ENCODE measurements at regions not wholly inside any gene's neighbourhood (a gene's known extent, or its start where the extent isn't known, plus 50 kb on each side); places are given as distances from the start of the nearest gene placed in this dataset.

GRCh38 chr2:147603447-147603846 is 241.4 kb upstream of the ACVR2A start:
- no peaks in the 10 kb centered on the region for H3K27me3 ChIP-seq (ENCODE audit: insufficient read depth)
- H3K36me3 ChIP-seq (ENCODE audit: insufficient read depth), result no peaks in the 10 kb centered on the region
- peaks cover 13% of the 10 kb centered on the region for H3K4me1 ChIP-seq (ENCODE audit: insufficient read depth)
- TF ChIP-seq POLR2AphosphoS5 (IDR thresholded peaks at IDR 0.05; ENCODE audit: low read depth), result no peak
- no peak for TF ChIP-seq NANOG (IDR thresholded peaks at IDR 0.05; ENCODE audit: borderline replicate concordance)
- TF ChIP-seq REST (IDR thresholded peaks at IDR 0.05; ENCODE audit: unreplicated experiment), result no peak
- TF ChIP-seq JUNB (IDR thresholded peaks at IDR 0.05; ENCODE audit: unreplicated experiment), result no peak
- no peak for TF ChIP-seq ETS1 (IDR thresholded peaks at IDR 0.05)
- no peak for TF ChIP-seq ZNF462 (CRISPR knock-in tag; IDR thresholded peaks at IDR 0.05)
- TF ChIP-seq ZNF114 (CRISPR knock-in tag; IDR thresholded peaks at IDR 0.05), result no peak
- no peak for TF ChIP-seq ZNF331 (CRISPR knock-in tag; IDR thresholded peaks at IDR 0.05; ENCODE audit: low read depth)
- no peak for TF ChIP-seq EZH2phosphoT487 (IDR thresholded peaks at IDR 0.05; ENCODE audit: unreplicated experiment)
- TF ChIP-seq CTCF (conservative IDR thresholded peaks at IDR 0.05; ENCODE audit: low read depth in 2 of 2), result no peak
- no peak for TF ChIP-seq CREB1 (CRISPR knock-in tag; IDR thresholded peaks at IDR 0.05; ENCODE audit: low read depth)
- TF ChIP-seq EZH2 (IDR thresholded peaks at IDR 0.05; ENCODE audit: low read depth, unreplicated experiment), result no peak
- peaks cover 5% of the 10 kb centered on the region for H3K27me3 Mint-ChIP-seq (ENCODE audit: insufficient read depth, low read depth, poor library complexity)
- no peaks in the 10 kb centered on the region for H4K20me1 ChIP-seq (replicated peaks; ENCODE audit: insufficient read depth)
- no peak overlapping the region for H3K4me2 ChIP-seq
- no peak overlapping the region for H3K27ac ChIP-seq (ENCODE audit: low read depth)
- H3K4me1 Mint-ChIP-seq, result peaks cover 19% of the 10 kb centered on the region
- H3K9me2 ChIP-seq (ENCODE audit: insufficient read depth), result peaks cover 6% of the 10 kb centered on the region; the same call in 1 of the 2 replicates
- H3K79me2 ChIP-seq (replicated peaks; ENCODE audit: insufficient read depth), result no peaks in the 10 kb centered on the region
- no peak overlapping the region for H3K4me3 Mint-ChIP-seq
- peaks cover 2% of the 10 kb centered on the region; the same call in 2 of the 3 replicates for H3K9me3 Mint-ChIP-seq
- DNase-seq (ENCODE audit: low spot score), result no peak
- H3K4me3 ChIP-seq, result no peak overlapping the region
- peaks cover 4% of the 10 kb centered on the region; the same call in 1 of the 3 replicates for H3K36me3 Mint-ChIP-seq (ENCODE audit: low read depth)
- H3F3A ChIP-seq (replicated peaks; ENCODE audit: low read depth), result no peaks in the 10 kb centered on the region
- H3K27ac Mint-ChIP-seq, result no peak overlapping the region
- no peak for ATAC-seq
- H2AFZ ChIP-seq, result no peak overlapping the region

Measured in GM23338 (cell line).